OCI-LY3 (cell line): ENCODE measurements at regions not wholly inside any gene's neighbourhood (a gene's known extent, or its start where the extent isn't known, plus 50 kb on each side); places are given as distances from the start of the nearest gene placed in this dataset.

Experiments
- H2AFZ ChIP-seq: fragments of 200-600, 300-600 bp; shearing (Covaris generic); 2 replicates; pipeline ENCODE4 v1.6.0; 2014; ENCODE audit warnings: antibody characterized with exemption, low read depth, low read length
- H3K27ac ChIP-seq: fragments of 200-600, 300-600 bp; sonication (generic); 2 replicates; pipeline ENCODE4 v1.5.1; 2014; ENCODE audit warnings: mild to moderate bottlenecking, low read length, moderate library complexity, mixed read lengths
- H3K27me3 ChIP-seq: fragments of 200-600, 300-600 bp; sonication (generic); 2 replicates; pipeline ENCODE4 v1.6.1; 2014; ENCODE audit warnings: low read depth, low read length, mixed read lengths
- H3K36me3 ChIP-seq: fragments of 200-600, 300-600 bp; sonication (generic); replicated peaks from 2 replicates; pipeline ENCODE3; 2014; ENCODE audit warnings: low read depth, low read length, mixed read lengths
- H3K4me1 ChIP-seq: fragments of 300-600, 200-600 bp; sonication (generic); 2 replicates; pipeline ENCODE4 v1.6.1; 2014; ENCODE audit warnings: low read length, mixed read lengths
- H3K4me2 ChIP-seq: fragments of 200-600, 300-600 bp; sonication (generic); 2 replicates; pipeline ENCODE4 v1.6.1; 2014; ENCODE audit warnings: low read length, mixed read lengths
- H3K4me3 ChIP-seq: fragments of 300-600, 200-600 bp; sonication (generic); 2 replicates; pipeline ENCODE4 v1.5.1; 2014; ENCODE audit warnings: antibody characterized with exemption, mild to moderate bottlenecking, low read length, moderate library complexity
- H3K79me2 ChIP-seq: fragments of 300-600, 200-600 bp; shearing (Covaris generic); 2 replicates; pipeline ENCODE4 v1.6.1; 2014; ENCODE audit warnings: mild to moderate bottlenecking, low read length, mixed read lengths
- H3K9ac ChIP-seq: fragments of 300-600, 200-600 bp; shearing (Covaris generic); 2 replicates; pipeline ENCODE4 v1.6.0; 2014; ENCODE audit warnings: mild to moderate bottlenecking, low read length, moderate library complexity
- H3K9me3 ChIP-seq: fragments of 200-600, 300-600 bp; shearing (Covaris generic); 2 replicates; pipeline ENCODE4 v1.6.1; 2014; ENCODE audit warnings: low read length, mixed read lengths; ENCODE audit not compliant: insufficient read depth
- H4K20me1 ChIP-seq: fragments of 200-600, 300-600 bp; sonication (generic); 2 replicates; pipeline ENCODE4 v1.6.1; 2016; ENCODE audit warnings: low read length, mixed read lengths; ENCODE audit not compliant: insufficient read depth
- EZH2phosphoT487 ChIP-seq: fragments of 200-600 bp; shearing (Covaris generic); IDR thresholded peaks from 2 replicates; pipeline ENCODE4 v1.6.1; 2018; ENCODE audit warnings: antibody characterized with exemption, mixed run types, low read depth
- TF ChIP-seq, protein P1 (sequence below): fragments of 200-600, 300-600 bp; sonication (generic); IDR thresholded peaks from 2 replicates; pipeline ENCODE4 v1.5.1; 2014; ENCODE audit warnings: antibody characterized with exemption, low read length, low read depth

DNA sequence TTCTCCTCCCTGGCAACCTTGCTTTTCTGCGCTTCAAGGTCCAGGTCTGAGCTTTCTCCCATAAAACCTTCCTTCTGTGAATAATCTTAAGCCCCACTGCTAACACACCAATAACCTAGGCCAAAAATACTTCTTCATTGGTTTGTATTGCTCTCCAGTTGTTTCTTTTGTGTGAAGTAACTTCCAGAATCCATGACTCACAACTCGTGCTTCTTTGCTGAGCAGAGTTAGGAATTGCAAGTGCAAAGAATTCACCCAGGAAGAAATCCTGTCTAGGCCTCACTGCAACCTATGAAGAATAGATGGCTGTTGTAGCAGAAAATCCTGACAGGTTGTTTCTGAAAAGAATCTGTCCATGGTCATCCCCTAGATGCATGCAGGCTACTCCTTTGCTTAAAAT lies 295.7 kb downstream of the MED10 start:
- no peak overlapping the region for H3K27ac ChIP-seq
- no peaks in the 10 kb centered on the region for H4K20me1 ChIP-seq
- no peaks in the 10 kb centered on the region for H3K79me2 ChIP-seq
- H3K4me3 ChIP-seq, result no peak overlapping the region
- no peaks in the 10 kb centered on the region for H3K4me1 ChIP-seq
- H3K9ac ChIP-seq, result no peak overlapping the region
- no peak overlapping the region for H3K4me2 ChIP-seq
- no peaks in the 10 kb centered on the region for H3K9me3 ChIP-seq
- no peaks in the 10 kb centered on the region for H3K36me3 ChIP-seq
- no peaks in the 10 kb centered on the region for H3K27me3 ChIP-seq
- no peak for TF ChIP-seq EZH2phosphoT487
- TF ChIP-seq, protein P1, sequence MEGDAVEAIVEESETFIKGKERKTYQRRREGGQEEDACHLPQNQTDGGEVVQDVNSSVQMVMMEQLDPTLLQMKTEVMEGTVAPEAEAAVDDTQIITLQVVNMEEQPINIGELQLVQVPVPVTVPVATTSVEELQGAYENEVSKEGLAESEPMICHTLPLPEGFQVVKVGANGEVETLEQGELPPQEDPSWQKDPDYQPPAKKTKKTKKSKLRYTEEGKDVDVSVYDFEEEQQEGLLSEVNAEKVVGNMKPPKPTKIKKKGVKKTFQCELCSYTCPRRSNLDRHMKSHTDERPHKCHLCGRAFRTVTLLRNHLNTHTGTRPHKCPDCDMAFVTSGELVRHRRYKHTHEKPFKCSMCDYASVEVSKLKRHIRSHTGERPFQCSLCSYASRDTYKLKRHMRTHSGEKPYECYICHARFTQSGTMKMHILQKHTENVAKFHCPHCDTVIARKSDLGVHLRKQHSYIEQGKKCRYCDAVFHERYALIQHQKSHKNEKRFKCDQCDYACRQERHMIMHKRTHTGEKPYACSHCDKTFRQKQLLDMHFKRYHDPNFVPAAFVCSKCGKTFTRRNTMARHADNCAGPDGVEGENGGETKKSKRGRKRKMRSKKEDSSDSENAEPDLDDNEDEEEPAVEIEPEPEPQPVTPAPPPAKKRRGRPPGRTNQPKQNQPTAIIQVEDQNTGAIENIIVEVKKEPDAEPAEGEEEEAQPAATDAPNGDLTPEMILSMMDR, result no peak
- H2AFZ ChIP-seq, result no peak overlapping the region

DNA sequence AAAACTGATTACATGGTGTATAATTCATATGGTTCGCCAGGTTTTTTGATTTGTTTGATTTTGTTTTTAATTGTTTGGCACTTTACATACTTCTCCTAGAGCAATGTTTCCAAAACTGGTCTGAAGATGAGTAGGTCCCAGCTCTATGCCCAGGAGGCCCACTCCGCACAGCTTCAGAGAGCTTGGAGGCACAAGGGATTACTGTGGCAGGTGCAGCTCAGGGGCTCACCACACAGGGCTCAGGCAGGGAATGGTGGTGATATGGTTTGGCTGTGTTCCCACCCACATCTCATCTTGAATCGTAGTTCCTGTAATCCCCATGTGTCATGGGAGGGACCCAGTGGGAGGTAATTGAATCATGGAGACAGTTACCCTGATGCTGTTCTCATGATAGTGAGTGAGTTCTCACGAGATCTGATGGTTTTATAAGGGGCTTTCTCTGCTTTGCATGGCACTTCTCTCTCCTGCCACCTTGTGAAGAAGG lies 296.6 kb downstream of the MED10 start:
- no peaks in the 10 kb centered on the region for H4K20me1 ChIP-seq
- no peaks in the 10 kb centered on the region for H3K27me3 ChIP-seq
- H3K36me3 ChIP-seq, result no peaks in the 10 kb centered on the region
- H3K4me2 ChIP-seq, result no peak overlapping the region
- no peak overlapping the region for H3K9ac ChIP-seq
- no peak overlapping the region for H3K27ac ChIP-seq
- TF ChIP-seq, protein P1, result no peak
- TF ChIP-seq EZH2phosphoT487, result no peak
- no peaks in the 10 kb centered on the region for H3K79me2 ChIP-seq
- no peaks in the 10 kb centered on the region for H3K4me1 ChIP-seq
- H3K9me3 ChIP-seq, result no peaks in the 10 kb centered on the region
- H3K4me3 ChIP-seq, result no peak overlapping the region
- no peak overlapping the region for H2AFZ ChIP-seq

DNA sequence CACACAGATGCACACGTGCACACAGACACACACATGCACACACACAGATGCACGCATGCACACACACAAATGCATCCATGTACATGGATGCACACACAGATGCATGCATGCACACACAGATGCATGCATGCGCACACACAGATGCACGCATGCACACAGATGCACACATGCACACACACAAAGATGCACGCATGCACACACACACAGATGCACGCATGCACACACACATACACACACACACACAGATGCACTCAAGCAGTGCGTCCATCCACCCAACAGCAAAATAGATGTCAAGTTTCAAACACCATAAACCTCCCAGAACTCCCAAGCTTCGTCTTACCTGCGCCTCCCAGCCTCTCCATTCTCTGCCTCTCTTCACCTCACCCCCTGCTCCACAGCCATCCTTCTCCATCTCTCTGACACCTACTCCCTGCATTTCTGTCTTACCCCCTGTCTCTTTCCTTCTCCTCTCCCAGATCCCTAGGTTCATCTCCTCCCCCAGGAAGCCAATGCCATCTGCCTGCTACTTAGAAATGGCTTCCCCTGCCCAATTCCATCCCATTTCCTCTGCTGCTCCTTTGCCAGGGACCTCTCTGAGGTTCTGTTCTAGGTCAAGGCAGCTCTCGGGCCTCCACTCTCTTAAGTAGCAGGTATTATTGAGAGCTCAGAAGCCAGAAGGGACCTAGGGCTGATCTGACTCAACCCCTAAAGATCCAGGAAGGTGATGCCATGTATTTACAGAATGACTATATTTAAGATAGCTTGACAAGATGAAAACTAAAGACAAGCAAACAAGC lies 297.2 kb downstream of the MED10 start:
- Histone ChIP-seq H2AFZ (no peak overlapping the region), H3K9me3 (no peaks in the 10 kb centered on the region), H3K4me1 (no peaks in the 10 kb centered on the region)

DNA sequence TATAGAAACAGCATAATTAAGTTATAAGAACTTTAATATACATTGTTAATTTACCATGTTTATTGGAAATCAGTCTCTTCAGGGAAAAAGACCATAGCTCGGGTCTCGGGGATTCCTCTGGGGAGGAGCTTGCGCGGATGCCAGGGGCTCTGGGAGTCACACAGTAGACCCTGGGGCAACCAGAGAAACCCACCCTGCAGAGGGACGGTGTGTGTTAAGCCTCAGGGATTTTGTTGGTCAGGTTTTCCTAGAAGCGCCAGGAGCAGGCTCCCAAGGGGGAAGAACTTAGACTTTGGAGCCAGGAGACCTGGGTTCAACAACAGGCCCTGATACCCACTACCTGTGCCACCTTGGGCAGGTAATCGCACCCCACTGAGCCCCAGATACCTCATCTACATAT lies 297.9 kb downstream of the MED10 start:
- no peaks in the 10 kb centered on the region for H3K36me3 ChIP-seq
- H3K27ac ChIP-seq, result no peak overlapping the region
- H3K9me3 ChIP-seq, result no peaks in the 10 kb centered on the region
- no peak overlapping the region for H2AFZ ChIP-seq
- H3K4me1 ChIP-seq, result no peaks in the 10 kb centered on the region
- H4K20me1 ChIP-seq, result no peaks in the 10 kb centered on the region
- H3K79me2 ChIP-seq, result no peaks in the 10 kb centered on the region
- TF ChIP-seq, protein P1, result no peak
- no peak for TF ChIP-seq EZH2phosphoT487
- no peak overlapping the region for H3K4me2 ChIP-seq
- H3K4me3 ChIP-seq, result no peak overlapping the region
- H3K9ac ChIP-seq, result no peak overlapping the region
- H3K27me3 ChIP-seq, result no peaks in the 10 kb centered on the region

More for the DNA sequence above, 297.2 kb downstream of the MED10 start:
- H3K36me3 ChIP-seq, result no peaks in the 10 kb centered on the region
- TF ChIP-seq EZH2phosphoT487, result no peak
- TF ChIP-seq, protein P1, result no peak
- no peak overlapping the region for H3K9ac ChIP-seq
- no peaks in the 10 kb centered on the region for H4K20me1 ChIP-seq
- H3K27ac ChIP-seq, result no peak overlapping the region
- H3K27me3 ChIP-seq, result no peaks in the 10 kb centered on the region
- no peak overlapping the region for H3K4me3 ChIP-seq
- no peaks in the 10 kb centered on the region for H3K79me2 ChIP-seq
- no peak overlapping the region for H3K4me2 ChIP-seq
